Heart left ventricle (tissue), 16 donors: ENCODE measurements at regions not wholly inside any gene's neighbourhood (a gene's known extent, or its start where the extent isn't known, plus 50 kb on each side); places are given as distances from the start of the nearest gene placed in this dataset.

ENCODE experiments used
- ATAC-seq, 4 donors: fragments of 200-7000 bp; cut with Tn5 transposase; one replicate each; pipeline ENCODE4 v1.9.1; 2020 to 2022; ENCODE audit warnings: moderate library complexity in 4 of 4, mild to moderate bottlenecking in 3 of 4, moderate number of reproducible peaks in 1 of 4
- DNase-seq, 5 donors: peaks; one replicate each; pipeline ENCODE4 v3.0.0-alpha.2; 2020
- H3K27ac ChIP-seq, 12 donors: fragments of 200-600 bp; sonication (generic) in 4 of 12; one replicate each; pipeline versions ENCODE4 v1.5.0 to v1.8.0; 2016 to 2022; ENCODE audit warnings: mild to moderate bottlenecking in 2 of 12
- H3K27me3 ChIP-seq, 9 donors: fragments of 200-600 bp; sonication (generic) in 2 of 9; one replicate each; pipeline versions ENCODE4 v1.5.1 to v1.8.0; 2016 to 2022; ENCODE audit warnings: mild to moderate bottlenecking in 3 of 9
- H3K36me3 ChIP-seq, 9 donors: fragments of 200-600 bp; sonication (generic) in 2 of 9; one replicate each; pipeline versions ENCODE4 v1.5.0 to v1.8.0; 2018 to 2022; ENCODE audit warnings: mild to moderate bottlenecking in 2 of 9
- H3K4me1 ChIP-seq, 12 donors: fragments of 200-600 bp; sonication (generic) in 4 of 12; one replicate each; pipeline versions ENCODE4 v1.5.0 to v1.8.0; 2016 to 2022; ENCODE audit warnings: mild to moderate bottlenecking in 3 of 12
- H3K4me3 ChIP-seq, 12 donors: fragments of 200-600 bp; sonication (generic) in 4 of 12; one replicate each; pipeline versions ENCODE4 v1.5.0 to v1.8.0; 2017 to 2022; ENCODE audit warnings: mild to moderate bottlenecking in 9 of 12, moderate library complexity in 4 of 12
- H3K9me3 ChIP-seq, 12 donors: fragments of 200-600 bp; sonication (generic) in 4 of 12; one replicate each; pipeline versions ENCODE4 v1.5.0 to v1.8.0; 2016 to 2022; ENCODE audit warnings: mild to moderate bottlenecking in 1 of 12
- POLR2A ChIP-seq, 2 donors: fragments of 450-650 bp; IDR thresholded peaks; one replicate each; pipeline ENCODE4 v1.6.1; 2017; ENCODE audit warnings: antibody characterized with exemption in 2 of 2, mild to moderate bottlenecking in 2 of 2, moderate library complexity in 2 of 2
- WGBS, 4 donors: extraction: QIAGEN DNeasy Blood & Tissue Kit in 2 of 4; methylation state at CpG; one replicate each; pipeline versions ENCODE4 v1.1.5 to v1.1.7; 2013 to 2018; 5-methylcytosine and 5-hydroxymethylcytosine counted together
- intact Hi-C, 10 donors: fragments of 100-400 bp; cut with DNase I; formaldehyde crosslinking; loops; one replicate each; pipeline versions ENCODE4 v1.11.1 to v1.14.2; 2022
- TF ChIP-seq, protein P1 (sequence below), 12 donors: fragments of 200-600 bp; sonication (generic) in 4 of 12; IDR thresholded peaks; one replicate each; pipeline versions ENCODE4 v1.5.0 to v1.8.0; 2018 to 2022; ENCODE audit warnings: antibody characterized with exemption in 12 of 12, mild to moderate bottlenecking in 5 of 12
- donor health status: ischemic (EF 13 %, LVEDD 7.1; RV severe dilation, severe dysfunction).
- donor health status: healthy with polysubstance abuse.
- donor health status: DM: no; HTN: yes; CAD: no.
- donor health status: DM: no; HTN: no; CAD: no.
- donor health status: ischemic (EF 25% LVEDD 6.9; RV normal size, moderate dysfunction).
- donor health status: ischemic (EF 25% LVEDD 5.7; RV mildly dilated, moderate dysfunction).
- donor health status: healthy.
- donor health status: DM: yes; HTN: yes; CAD: no.
- donor health status: ischemic (EF 35%, LVEDD 5.7; RV mildly dilated, moderate dysfunction).
- donor health status: nonischemic (EF 11% LVEDD 7.7; RV severe dilation, severe dysfunction).
- donor health status: DM: yes; HTN: yes; CAD: no.
- donor health status: PGD.
- donor health status: ischemic (EF 29% LVEDD 5.4; RV normal size, mild dysfunction).
- donor health status: nonischemic (EF 23%, LVEDD 6.1; RV moderate dilation, normal function).

DNA sequence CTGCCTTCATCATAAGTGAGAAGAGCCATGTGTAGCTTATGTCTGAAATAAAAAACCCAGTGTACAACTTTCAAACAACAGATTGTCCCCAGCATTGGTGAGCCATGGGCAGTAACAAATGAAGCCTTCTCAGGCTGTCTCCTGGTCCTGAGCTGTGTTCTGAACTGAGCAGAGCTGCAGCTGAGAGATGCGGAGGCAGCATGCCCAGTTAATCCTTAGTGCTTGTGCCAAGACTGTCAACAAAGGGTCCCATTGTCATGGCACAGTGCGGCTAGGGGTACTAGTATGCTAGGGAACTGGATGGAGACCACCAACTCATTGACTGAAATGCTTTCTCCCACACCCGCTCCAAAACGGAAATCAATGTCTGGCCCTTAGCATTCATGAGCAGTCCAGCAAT, 154.3 kb downstream of the RMST start:
- Histone ChIP-seq H3K27ac (no peak overlapping the region), H3K4me1 (no peaks in the 10 kb centered on the region), H3K36me3 (no peaks in the 10 kb centered on the region), H3K4me3 (no peak overlapping the region), H3K9me3 (peaks cover 0 to 13% (median 0%) of the 10 kb centered on the region in 12 donors), H3K27me3 (no peaks in the 10 kb centered on the region)
- ATAC-seq (no peak), DNase-seq (no peak)
- WGBS, 4 donors: 81 to 88% (median 84%) methylated on average over 4 of the region's 4 CpGs
- TF ChIP-seq POLR2A (IDR thresholded peaks at IDR 0.05): no peak
- TF ChIP-seq, protein P1, sequence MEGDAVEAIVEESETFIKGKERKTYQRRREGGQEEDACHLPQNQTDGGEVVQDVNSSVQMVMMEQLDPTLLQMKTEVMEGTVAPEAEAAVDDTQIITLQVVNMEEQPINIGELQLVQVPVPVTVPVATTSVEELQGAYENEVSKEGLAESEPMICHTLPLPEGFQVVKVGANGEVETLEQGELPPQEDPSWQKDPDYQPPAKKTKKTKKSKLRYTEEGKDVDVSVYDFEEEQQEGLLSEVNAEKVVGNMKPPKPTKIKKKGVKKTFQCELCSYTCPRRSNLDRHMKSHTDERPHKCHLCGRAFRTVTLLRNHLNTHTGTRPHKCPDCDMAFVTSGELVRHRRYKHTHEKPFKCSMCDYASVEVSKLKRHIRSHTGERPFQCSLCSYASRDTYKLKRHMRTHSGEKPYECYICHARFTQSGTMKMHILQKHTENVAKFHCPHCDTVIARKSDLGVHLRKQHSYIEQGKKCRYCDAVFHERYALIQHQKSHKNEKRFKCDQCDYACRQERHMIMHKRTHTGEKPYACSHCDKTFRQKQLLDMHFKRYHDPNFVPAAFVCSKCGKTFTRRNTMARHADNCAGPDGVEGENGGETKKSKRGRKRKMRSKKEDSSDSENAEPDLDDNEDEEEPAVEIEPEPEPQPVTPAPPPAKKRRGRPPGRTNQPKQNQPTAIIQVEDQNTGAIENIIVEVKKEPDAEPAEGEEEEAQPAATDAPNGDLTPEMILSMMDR (IDR thresholded peaks at IDR 0.05): no peak
- intact Hi-C loops: no loop called here

DNA sequence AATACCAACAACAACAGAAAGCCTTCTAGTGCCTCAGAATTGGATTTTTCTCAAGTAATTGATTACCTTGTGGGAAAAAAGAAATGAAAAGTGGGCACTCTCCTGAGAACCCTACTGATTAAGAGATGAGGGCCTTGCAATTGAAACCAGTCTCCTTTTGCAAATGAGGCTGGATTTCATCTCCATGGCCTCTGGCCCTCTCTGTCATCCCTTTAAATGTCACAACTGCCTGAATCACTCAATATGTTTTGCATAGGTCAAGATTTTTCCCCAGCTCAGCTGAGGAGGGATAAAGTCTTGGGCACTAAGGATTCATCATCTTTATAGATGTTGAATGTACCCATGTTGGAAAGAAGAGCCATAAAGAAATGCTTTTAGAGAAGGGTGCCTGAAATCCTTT, 166.4 kb downstream of the RMST start:
- intact Hi-C loops: no loop called here
- ATAC-seq: no peak
- H3K27ac ChIP-seq: no peak overlapping the region
- no peak overlapping the region for H3K4me3 ChIP-seq
- TF ChIP-seq, protein P1 (IDR thresholded peaks at IDR 0.05): no peak
- TF ChIP-seq POLR2A (IDR thresholded peaks at IDR 0.05): no peak
- H3K36me3 ChIP-seq: no peaks in the 10 kb centered on the region
- no peaks in the 10 kb centered on the region for H3K9me3 ChIP-seq
- no peaks in the 10 kb centered on the region for H3K4me1 ChIP-seq
- no peaks in the 10 kb centered on the region for H3K27me3 ChIP-seq
- DNase-seq: no peak

DNA sequence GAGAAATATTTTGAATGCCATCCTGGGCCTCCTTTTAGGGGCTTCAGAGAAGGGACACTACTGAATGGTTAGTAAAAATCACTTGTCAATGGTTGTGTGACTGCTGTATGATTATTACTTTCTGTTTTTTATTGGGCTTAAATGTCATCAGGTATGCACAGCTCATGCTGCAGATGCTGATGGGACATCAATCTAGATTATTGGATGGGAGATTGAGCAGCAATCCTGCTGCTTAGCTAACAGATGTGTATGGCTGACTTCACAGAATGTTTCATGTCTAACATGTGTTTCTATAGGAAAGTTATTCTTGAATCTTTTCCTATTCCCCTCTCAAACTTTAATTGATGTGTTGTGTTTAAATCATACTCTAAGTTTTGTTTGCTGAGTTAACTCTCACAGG, 166.8 kb downstream of the RMST start:
- TF ChIP-seq, protein P1 (IDR thresholded peaks at IDR 0.05): no peak
- TF ChIP-seq POLR2A (IDR thresholded peaks at IDR 0.05): no peak
- H3K36me3 ChIP-seq: no peaks in the 10 kb centered on the region
- H3K9me3 ChIP-seq: no peaks in the 10 kb centered on the region
- no peak for DNase-seq
- H3K4me1 ChIP-seq: no peaks in the 10 kb centered on the region
- H3K4me3 ChIP-seq: no peak overlapping the region
- intact Hi-C loops: no loop called here
- no peak overlapping the region for H3K27ac ChIP-seq
- no peaks in the 10 kb centered on the region for H3K27me3 ChIP-seq
- ATAC-seq: no peak

DNA sequence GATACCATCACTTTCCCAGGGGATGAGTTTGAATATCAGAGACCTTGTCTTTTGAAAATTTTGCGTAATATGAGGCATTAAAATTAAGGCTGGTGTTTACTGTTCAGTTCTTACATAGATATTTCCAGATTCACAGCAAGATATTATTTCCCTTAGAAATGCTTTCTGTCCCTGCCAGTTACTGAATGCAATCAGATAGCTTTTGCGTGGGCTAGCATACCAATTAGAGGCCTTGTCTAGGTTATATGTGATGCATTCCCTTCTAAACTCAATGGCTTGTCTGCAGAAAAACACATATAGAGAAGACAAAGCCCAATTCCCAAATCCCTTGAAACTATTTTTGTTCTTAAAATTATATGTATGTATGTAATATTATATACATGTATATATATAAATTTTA, 167.8 kb downstream of the RMST start:
- no peaks in the 10 kb centered on the region for H3K4me1 ChIP-seq
- 77 to 89% (median 85%) methylated on average over 2 of the region's 2 CpGs for WGBS, 4 donors
- H3K27ac ChIP-seq: no peak overlapping the region
- DNase-seq (no peak), ATAC-seq (no peak)
- H3K4me3 ChIP-seq: no peak overlapping the region
- no peaks in the 10 kb centered on the region for H3K9me3 ChIP-seq
- no peaks in the 10 kb centered on the region for H3K36me3 ChIP-seq
- TF ChIP-seq POLR2A (IDR thresholded peaks at IDR 0.05): no peak
- TF ChIP-seq, protein P1 (IDR thresholded peaks at IDR 0.05): no peak
- no peaks in the 10 kb centered on the region for H3K27me3 ChIP-seq
- intact Hi-C loops: no loop called here
